ENCODE measurements at regions not wholly inside any gene's neighbourhood (a gene's known extent, or its start where the extent isn't known, plus 50 kb on each side); places are given as distances from the start of the nearest gene placed in this dataset.

GRCh38 chr10:78297997-78298396 is 264.3 kb downstream of the RPS24 start:
- TF ChIP-seq CTCF (conservative IDR thresholded peaks at IDR 0.05; ENCODE audit: low read depth, low read length) = no peak
- no peak for TF ChIP-seq EZH2 (IDR thresholded peaks at IDR 0.05; ENCODE audit: borderline replicate concordance, low read depth, low read length, poor library complexity, severe bottlenecking)
